ENCODE measurements at regions not wholly inside any gene's neighbourhood (a gene's known extent, or its start where the extent isn't known, plus 50 kb on each side); places are given as distances from the start of the nearest gene placed in this dataset.

- FAIRE-seq: no peak
Measured at GRCh38 chr7:25316366-25316765, 88.1 kb upstream of the NPVF start.

GRCh38 chr7:25318047-25318446 lies 89.8 kb upstream of the NPVF start:
- FAIRE-seq: no peak

- FAIRE-seq: no peak
Measured at GRCh38 chr7:25319707-25320106, 91.4 kb upstream of the NPVF start.

- no peak for FAIRE-seq
Measured at GRCh38 chr7:25320791-25321190, 92.5 kb upstream of the NPVF start.

- FAIRE-seq: no peak
Measured at GRCh38 chr7:25321424-25321823, 93.1 kb upstream of the NPVF start.

- FAIRE-seq: no peak
Measured at GRCh38 chr7:25322473-25322872, 94.2 kb upstream of the NPVF start.

- no peak for FAIRE-seq
Measured at GRCh38 chr7:25325186-25325757, 97.0 kb upstream of the NPVF start.

GRCh38 chr7:25326501-25327156 lies 98.3 kb upstream of the NPVF start:
- no peak for FAIRE-seq

GRCh38 chr7:25329815-25330214 lies 101.5 kb upstream of the NPVF start:
- FAIRE-seq: no peak

- FAIRE-seq: no peak
Measured at GRCh38 chr7:25333296-25333928, 105.1 kb upstream of the NPVF start.

GRCh38 chr7:25347360-25348066 lies 119.2 kb upstream of the NPVF start:
- no peak for FAIRE-seq

GRCh38 chr7:25348104-25348503 lies 119.8 kb upstream of the NPVF start:
- FAIRE-seq: no peak

GRCh38 chr7:25349283-25350017 lies 121.2 kb upstream of the NPVF start:
- no peak for FAIRE-seq

GRCh38 chr7:25350041-25350440 lies 121.8 kb upstream of the NPVF start:
- no peak for FAIRE-seq

- FAIRE-seq: no peak
Measured at GRCh38 chr7:25351761-25352160, 123.5 kb upstream of the NPVF start.

- FAIRE-seq: no peak
Measured at GRCh38 chr7:25353196-25353595, 124.9 kb upstream of the NPVF start.

GRCh38 chr7:25353732-25354131 lies 125.4 kb upstream of the NPVF start:
- FAIRE-seq: no peak

GRCh38 chr7:25356534-25357151 lies 128.4 kb upstream of the NPVF start:
- no peak for FAIRE-seq

- FAIRE-seq: no peak
Measured at GRCh38 chr7:25358926-25359325, 130.6 kb upstream of the NPVF start.

- no peak for FAIRE-seq
Measured at GRCh38 chr7:25359471-25360059, 131.3 kb upstream of the NPVF start.

GRCh38 chr7:25360451-25360850 lies 132.2 kb upstream of the NPVF start:
- FAIRE-seq: no peak

GRCh38 chr7:25361387-25361786 lies 133.1 kb upstream of the NPVF start:
- no peak for FAIRE-seq

All from A204.1 (cell line).